GM19395 (cell line): ENCODE measurements at regions not wholly inside any gene's neighbourhood (a gene's known extent, or its start where the extent isn't known, plus 50 kb on each side); places are given as distances from the start of the nearest gene placed in this dataset.

Experiments
- ATAC-seq: cut with Tn5 transposase; IDR thresholded peaks from one replicate; pipeline ENCODE4 v1.9.1; 2021; ENCODE audit warnings: mild to moderate bottlenecking, moderate library complexity; ENCODE audit not compliant: unreplicated experiment

- ATAC-seq, result no peak
Observed at GRCh38 chr11:97973352-97973857, 1047.3 kb upstream of the CNTN5 start.

DNA sequence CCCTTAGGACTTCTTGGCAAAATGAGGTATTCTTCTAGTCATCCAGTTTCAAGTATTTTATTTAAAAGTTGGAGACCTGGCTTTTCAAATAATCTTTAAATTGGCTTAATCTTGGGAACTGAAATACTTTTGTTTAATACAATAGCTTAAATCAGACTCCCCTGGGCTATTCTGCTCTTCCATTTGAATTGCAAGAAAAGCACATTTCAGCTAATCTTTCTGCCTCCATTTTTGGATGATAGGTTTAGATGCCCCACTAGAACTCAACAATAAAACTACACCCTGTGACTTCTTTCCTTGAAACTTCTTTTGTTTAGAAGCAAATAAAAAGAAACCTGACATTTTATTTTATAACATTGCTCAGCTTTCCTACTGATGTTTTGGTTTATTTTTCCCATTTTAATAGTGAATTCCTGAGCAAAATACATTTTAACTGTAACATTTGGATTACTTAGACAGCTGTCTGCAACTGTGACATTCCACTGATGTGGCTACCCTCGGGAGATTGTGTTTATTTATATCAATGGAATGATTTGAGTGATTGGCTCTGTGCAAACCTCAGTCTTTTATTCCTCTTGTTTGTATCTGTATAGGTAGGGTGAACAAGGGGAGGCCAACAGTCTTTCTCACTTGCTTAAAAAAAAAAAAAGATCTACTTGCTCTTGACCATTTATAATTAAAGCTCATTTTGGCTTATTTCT is 1045.8 kb upstream of the CNTN5 start:
- no peak for ATAC-seq

GRCh38 chr11:97977726-97978125 is 1043.0 kb upstream of the CNTN5 start:
- no peak for ATAC-seq

- no peak for ATAC-seq
Observed at GRCh38 chr11:97979741-97980140, 1041.0 kb upstream of the CNTN5 start.

DNA sequence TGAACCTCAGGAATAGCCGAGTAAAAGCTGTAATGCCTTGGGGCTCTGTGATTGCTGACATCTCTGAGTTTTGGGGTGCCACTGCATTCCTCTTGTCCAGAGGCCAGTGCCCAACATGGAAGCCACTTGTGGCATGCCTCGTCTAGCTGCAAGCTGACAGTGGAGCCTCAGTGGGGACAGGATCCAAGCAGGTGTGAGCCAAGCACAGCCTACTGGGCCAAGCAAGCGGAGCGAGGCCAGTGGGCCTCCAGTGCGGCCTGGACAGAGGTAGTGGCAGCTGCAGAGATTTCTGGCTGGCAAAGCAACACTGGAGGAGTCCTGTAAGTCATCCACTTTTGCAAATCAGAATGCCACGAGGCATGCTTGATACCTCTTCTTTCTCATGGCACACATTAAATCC is 1038.2 kb upstream of the CNTN5 start:
- ATAC-seq, result no peak

DNA sequence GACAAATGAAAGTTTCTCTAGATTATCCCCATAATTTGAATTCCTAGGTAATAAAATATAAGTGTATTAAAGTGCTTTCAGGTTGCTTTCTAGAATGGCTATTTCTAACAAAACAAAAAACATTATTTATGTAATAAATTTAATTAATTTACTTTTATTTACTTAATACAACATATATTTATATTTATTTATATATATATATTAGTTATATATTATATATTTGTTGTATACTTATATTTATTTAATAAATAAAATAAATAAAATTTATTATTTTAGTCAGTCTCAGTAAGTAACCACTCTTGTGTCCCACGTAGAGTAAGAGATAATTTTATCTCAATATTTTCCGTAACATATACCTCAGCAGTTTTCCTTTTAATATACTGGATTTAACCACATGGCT is 1031.6 kb upstream of the CNTN5 start:
- ATAC-seq, result no peak

- no peak for ATAC-seq
Observed at GRCh38 chr11:97990162-97990920, 1030.4 kb upstream of the CNTN5 start.

- no peak for ATAC-seq
Observed at GRCh38 chr11:97993562-97993961, 1027.2 kb upstream of the CNTN5 start.

DNA sequence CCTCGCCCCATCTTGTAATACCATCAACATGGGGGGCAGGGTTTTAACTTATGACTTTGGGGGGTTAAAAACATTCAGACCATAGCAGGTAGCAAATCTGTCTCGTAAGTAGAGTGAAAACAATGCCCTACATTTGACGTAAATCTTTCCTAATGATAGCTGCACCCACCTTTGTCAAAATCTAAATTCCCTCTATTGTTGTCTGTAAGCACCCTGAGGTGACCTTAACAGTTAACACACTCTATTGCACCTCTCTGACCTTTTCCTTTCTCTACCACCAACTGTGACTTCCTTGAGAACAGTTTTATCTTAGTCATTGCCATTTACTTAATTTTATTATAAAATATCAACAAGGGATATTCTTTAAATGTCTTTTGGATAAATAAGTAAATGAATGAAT is 1024.9 kb upstream of the CNTN5 start:
- ATAC-seq, result no peak

DNA sequence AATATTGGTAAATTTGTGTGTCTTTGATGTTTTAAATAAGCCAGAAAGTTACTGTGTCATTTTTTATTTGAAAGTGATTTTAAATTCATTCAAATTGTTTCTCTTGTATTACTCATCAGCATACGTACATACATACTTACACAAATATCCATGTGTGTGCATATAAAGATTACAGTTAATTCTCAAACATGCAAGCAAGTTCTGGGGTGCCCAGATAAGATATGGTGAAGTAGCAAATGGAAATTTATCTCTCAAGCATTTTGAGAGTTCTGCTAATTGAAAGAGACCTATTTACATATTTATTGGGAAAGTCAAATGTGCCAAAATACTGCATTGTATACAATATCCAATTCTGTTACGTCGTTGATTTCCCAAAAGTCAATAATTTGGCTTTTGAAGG is 1024.0 kb upstream of the CNTN5 start:
- ATAC-seq, result no peak

DNA sequence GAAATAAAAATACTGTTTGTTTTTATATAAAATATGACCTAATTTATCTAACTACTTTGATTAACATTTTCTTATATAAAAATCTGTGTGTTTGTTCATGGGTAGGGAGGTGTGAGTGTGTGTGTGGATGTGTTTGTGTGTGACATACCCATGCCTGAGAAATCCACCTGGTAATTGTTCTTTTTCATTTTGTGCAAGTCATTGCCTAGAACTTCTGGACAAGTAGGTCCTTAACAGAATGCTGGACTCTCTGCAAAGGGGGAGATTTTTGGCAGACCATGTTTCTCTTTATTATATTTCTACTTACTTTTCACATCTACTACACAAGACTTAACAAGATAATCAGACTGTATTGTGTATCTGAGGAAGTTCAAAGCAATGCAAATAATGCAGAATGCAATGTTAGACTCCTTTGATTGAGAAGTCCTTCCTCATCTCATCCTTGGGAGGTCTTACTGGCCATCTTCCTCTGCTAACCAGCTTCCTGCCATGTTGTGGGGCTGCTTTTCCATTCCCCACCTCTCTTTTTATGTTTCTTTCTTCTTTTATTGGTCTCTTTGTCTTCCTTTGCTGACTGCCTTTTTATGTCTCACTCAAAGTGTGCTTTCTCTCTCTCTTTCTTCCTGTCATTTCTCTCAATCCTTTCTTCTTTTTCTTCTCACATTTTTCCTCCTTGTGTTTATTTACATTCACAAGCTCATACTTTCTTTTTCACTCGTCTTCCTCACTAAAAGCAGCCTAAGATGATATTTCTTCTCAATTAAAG is 1017.0 kb upstream of the CNTN5 start:
- no peak for ATAC-seq

DNA sequence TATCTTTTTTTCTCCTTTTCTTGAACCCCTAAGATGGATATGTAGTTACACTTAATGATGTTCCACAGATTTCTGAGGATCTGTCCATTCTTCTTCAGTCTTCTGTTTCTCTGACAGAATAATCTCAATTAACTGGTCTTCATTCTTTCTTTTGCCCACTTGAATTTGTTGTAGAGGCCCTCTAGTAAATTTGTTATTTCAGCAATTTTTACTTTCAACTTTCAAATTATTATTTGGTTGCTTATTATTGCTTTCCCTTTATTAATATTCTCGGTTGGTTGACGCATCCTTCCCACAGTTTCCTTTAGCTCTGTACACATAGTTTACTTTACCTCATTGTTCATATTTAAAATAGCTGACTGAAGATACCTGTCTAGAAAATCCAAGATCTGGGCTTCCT is 1013.7 kb upstream of the CNTN5 start:
- no peak for ATAC-seq

DNA sequence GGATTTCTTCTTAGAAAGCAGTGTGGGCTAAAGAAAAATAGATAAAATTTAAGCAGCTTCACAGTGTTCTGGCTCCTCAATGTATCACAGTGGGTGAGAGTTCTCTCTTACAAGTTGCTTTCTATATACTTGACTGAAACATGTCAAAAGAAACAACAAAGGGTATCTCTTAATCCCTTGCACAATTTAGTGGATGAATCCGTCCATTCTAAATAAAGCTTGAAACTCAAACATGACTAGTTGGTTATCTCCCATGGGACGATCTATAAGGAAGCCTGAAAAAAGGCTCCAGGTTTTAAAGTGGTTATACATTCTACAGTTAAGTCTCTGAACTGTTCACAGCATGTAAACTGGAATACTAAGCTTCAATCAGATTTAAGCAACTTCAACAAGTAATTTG is 993.1 kb upstream of the CNTN5 start:
- no peak for ATAC-seq

- ATAC-seq, result no peak
Observed at GRCh38 chr11:98029832-98030231, 990.9 kb upstream of the CNTN5 start.

GRCh38 chr11:98036810-98037209 is 983.9 kb upstream of the CNTN5 start:
- no peak for ATAC-seq

DNA sequence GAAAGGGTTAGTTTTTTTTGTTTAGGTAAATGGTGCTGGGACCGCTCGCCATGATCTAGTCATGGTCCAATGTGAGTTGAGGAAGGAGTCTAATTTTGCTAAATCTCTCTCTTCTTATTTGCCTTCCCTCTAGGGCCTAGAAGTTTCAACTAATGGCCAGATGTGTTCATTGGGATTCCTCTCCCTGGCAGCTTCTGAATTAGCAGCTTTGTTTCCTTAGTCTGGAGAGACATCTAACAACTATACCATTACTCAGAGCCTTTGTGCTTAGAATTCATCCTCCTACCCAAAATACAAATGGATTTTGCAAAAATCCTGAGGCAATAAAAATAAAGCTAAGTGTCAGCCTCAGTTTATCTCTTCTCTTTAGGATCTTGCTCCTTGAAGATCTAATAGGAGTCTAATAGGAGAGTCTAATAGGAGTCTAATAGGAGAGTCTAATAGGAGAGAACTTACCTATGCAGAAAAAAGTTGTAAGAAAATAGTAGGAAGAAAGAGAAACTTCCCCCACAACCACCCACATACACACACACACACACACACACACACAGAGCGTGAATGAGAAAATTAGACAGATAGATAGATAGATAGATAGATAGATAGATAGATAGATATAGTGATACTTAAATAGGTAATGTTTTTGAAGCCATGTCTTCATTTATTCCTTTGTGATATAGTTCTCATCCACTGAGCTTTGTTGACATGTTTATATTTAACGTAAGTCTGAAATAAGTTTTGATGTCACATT is 980.5 kb upstream of the CNTN5 start:
- ATAC-seq, result no peak

DNA sequence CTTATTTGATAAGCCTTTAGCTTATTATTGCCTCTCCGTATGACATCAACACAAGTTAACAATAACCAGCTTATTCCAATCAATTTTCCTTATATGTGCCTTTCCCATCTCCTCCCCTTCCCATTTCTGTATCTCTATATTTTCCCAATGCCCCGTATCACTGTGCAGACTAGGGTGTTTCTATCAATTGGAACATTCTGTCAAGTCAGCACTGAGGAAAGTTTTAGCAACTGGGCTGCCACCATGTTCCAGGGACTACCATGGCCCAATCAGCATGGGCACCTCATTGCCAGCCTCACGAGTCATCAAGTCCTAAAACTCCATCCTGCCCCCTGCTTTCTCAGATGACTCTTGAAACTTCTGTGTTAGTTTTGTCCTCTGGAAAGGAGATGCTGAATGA is 973.1 kb upstream of the CNTN5 start:
- ATAC-seq, result no peak

DNA sequence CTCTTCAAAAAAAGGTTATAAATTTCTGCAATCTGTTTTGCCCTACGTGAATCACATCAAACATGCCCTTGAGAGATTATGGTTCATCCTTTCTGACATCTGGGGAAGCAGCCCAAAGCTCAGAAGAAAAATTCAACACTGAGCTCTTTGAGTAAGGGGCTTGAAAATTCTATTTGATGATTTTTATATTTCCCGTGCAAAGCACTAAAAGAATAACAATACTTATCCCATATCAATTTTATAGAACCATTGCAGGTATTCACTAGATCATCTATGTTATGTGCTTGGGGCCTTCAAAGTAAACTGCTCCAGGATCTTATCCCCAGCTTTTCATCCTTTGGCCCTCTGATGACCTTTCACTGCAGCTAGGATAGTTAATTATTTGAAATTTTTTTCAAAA is 966.9 kb upstream of the CNTN5 start:
- no peak for ATAC-seq

GRCh38 chr11:98056945-98057344 is 963.8 kb upstream of the CNTN5 start:
- ATAC-seq, result no peak

- no peak for ATAC-seq
Observed at GRCh38 chr11:98059488-98059887, 961.3 kb upstream of the CNTN5 start.

DNA sequence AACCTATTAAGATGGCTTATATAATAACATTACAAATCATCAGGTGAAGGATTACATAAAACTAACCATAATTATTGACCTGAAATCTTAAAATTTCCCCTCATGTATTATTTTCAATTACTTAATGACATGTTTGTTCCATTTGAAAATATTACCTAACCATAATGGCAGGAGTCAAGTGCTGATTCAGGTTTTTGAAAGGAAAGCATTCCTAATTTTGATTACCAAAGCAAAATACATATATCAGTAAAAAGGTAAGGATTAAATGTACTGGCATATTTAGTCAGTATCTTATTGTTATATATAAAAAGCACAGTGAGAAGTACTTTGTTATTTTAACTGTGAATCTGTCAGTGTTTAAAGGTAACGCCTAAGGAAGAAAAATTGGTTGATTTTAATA is 960.0 kb upstream of the CNTN5 start:
- ATAC-seq, result no peak
